Skin of body (tissue), 1 donor: ENCODE measurements at regions not wholly inside any gene's neighbourhood (a gene's known extent, or its start where the extent isn't known, plus 50 kb on each side); places are given as distances from the start of the nearest gene placed in this dataset.

Source experiments
- DNase-seq: peaks from one replicate; lab custom pipeline; 2025; lab: John Stamatoyannopoulos, UW

DNA sequence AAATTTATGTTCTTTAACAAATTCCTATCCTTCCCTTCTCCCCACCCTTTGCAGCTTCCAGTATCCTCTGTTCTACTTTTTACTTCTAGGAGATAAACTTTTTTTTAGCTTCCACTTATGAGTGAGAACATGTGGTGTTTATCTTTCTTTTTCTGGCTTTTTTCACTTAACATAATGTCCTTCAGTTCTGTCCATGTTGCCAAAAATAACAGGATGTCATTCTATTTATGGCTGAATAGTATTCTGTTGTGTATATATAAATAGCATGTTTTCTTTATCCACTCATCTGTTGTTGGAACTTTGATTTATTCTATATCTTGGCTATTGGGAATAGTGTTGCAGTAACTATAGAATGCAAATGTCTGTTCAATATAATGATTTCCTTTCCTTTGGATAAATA lies 1191.2 kb downstream of the CNTNAP5 start:
- DNase-seq = no peak

DNA sequence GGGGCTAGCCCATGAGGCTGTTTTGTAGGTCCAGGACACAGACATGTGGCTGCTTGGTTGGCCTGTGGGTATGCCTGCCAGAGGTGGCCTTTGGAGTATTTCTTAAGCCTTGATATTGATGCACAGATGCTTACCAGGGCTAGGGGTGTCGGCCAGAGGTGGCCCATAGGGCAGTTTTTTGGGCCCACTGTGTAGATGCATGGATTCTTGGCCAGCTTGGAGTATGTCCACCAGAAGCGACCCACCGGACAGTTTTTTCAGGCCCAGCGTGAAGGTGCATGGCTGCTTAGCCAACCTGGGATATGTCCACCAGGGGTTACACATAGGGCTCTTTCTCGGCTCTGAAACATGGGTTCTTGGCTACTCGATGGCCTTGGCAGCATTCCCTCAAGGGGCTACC lies 1199.1 kb downstream of the CNTNAP5 start:
- DNase-seq = no peak

DNA sequence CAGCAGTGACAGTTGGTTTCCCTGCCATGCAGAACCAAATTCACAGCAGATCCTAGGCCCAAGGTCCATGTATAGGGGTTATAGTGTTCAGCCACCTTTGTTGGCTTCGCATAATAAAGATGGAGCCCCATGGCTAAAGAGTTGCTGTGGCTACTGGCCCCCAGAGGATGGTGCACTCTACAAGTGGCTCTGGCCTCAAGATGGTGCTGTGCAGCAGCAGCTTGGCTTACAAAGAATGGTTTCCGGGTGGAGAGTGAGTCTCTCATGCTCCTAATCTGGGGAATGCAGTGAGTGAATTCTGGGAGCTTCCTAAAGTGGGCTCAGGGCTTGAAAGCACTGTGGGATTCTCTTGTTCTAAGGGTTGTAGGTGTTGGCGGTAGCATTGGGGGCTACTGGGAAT lies 1199.7 kb downstream of the CNTNAP5 start:
- no peak for DNase-seq

DNA sequence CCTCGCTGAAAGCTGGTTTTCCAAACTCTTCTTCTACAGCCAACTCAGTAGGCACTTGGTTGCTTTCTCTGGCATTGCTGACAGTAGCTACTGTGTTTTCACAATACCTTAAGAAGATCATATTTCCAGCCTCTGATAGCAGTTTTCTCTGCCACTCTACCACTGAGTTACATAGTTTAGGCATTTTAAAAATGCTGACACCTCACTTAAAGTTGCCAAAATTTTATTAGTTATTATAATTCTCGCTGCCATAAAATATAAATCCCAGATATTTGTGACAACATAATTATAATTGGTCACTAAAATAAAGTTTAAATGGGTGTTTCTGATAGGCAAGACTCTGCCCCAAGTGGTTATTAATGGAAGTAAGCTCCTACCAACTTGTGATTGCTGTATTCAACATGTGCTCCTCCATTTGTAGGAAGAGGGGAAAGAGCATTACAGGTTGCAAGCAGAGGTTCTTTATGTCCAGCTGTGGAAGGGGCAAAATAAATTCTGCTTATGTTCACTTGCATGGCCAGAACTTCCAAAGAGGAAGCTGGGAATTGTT lies 1202.8 kb downstream of the CNTNAP5 start:
- no peak for DNase-seq

DNA sequence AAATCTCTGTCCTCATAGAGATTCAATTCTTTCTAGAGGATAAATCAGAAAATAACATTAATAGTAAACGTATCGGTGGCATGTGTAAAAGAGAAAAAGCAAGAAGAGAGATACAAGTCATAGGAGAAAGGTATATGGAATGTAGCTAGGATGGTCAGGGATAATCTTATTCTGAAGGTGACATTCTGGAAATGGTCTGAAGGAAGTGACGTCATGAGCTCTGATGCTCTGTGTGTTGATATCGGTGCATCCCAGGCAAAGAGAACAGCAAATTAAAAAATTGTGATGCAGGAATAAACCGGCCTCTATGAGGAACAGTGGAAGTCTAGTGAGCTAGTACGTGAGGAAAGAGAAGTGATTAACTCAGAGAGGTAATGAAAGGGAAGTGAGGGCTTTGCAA lies 1215.8 kb downstream of the CNTNAP5 start:
- no peak for DNase-seq

DNA sequence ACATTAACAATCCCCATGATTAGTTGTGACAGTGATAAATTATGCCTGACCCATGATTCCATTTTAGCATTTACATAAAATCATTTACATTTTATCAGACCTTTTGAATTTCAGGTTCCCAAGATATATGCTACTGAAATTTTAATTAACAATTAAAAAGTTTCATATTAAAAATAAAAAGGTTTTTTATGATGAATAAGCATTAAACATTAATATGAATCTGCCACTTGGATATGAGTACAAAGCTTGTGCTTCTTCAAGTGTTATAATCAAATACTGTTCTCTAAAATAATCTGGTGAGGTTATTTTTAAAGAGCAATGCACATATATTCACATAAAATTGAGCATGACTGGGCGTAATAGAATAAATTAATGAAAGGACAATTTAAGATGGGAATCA lies 1218.0 kb downstream of the CNTNAP5 start:
- DNase-seq = no peak

DNA sequence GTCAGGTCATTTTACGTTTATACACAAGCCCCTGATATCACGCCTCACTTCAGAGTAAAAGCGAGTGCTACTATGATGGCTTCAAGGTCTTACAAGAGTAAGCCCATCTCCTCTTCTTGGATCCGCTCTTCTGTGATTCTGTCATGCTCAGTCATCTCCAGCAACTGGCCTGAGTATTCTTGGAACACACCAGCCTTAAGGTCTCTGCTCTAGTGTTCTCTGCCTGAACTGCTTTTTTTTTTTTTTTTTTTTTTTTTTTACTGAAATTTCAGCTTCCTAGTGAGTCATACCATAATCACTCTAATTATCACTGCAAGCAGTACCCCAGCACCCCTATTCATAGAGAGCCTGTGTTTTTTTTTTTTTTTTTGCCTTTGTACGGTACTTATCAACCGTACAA lies 1228.9 kb downstream of the CNTNAP5 start:
- DNase-seq = no peak

DNA sequence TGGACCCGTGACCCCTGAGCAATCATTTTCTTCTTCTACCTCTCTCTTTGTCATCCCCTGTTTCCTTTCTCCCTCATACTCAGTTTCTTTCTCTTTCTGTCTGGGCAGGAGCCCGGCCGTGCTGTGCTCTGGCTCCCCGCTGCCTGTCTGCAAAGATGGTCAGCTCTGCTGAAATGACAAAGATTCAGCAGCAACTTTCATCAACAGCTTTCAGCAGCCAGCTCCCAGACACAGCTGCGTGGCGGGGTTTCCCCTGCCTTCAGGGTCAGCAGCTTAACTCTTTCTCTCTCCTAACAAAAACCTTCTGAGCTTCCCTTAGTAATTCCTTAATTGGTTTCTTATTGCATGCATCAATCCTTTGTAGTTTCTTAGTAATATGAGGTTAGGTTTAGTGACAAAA lies 1234.4 kb downstream of the CNTNAP5 start:
- no peak for DNase-seq

DNA sequence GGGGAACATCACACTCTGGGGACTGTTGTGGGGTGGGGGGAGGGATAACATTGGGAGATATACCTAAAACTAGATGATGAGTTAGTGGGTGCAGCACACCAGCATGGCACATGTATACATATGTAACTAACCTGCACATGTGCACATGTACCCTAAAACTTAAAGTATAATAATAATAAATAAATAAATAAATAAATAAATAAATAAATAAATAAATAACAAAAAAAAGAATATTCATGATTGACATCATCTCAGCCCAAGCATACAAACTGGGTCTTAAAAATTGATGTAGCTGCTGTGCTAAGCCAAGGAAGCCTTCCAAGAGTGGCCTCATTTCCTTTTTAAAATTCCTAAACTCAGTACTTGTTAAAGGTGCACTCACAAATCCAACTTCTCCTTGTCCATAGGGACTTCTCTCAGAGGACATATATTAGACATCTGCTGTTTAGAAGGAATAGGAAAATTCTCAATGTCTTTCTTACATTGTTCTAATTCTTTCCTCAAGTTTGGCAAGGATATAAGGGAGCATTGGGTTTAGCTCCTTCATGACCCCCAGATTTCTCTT lies 1235.4 kb downstream of the CNTNAP5 start:
- DNase-seq = peak; percentile 25

DNA sequence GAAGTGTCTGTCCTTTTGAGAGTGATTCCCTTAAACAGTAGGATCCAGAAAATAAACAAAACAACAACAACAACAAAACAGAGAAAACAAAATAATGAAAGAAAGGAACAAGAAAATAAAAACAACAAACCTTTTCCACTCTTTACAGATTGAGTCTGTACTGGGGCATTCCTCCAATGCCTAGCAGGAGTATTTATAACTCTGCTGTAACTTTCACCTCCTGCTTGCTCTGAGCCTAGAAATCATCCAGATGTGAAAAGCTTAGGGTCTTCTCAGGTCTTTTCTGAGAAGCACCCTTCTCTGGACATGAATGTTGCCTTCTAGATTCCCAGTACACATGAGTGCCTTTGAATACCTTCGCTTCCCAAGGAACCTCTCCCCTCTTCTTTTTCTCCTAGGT lies 1239.4 kb downstream of the CNTNAP5 start:
- no peak for DNase-seq

DNA sequence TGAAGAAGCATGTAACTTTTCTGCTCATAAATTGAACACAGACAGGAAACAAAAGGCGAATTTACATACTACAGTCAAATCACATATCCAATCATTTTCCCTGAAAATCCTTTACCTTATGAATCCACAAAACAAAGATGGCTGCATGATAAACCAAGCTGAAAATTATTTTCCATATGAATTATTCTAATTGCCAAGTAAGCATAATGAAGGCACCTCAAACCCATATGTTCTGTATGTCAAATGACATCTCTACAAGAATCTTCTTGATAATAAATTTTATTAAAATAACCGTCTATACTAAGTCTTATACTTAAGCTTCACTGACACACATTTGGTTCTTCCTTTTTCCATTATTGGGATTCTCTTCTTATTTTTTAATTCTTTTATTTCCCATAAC lies 1242.6 kb downstream of the CNTNAP5 start:
- no peak for DNase-seq

DNA sequence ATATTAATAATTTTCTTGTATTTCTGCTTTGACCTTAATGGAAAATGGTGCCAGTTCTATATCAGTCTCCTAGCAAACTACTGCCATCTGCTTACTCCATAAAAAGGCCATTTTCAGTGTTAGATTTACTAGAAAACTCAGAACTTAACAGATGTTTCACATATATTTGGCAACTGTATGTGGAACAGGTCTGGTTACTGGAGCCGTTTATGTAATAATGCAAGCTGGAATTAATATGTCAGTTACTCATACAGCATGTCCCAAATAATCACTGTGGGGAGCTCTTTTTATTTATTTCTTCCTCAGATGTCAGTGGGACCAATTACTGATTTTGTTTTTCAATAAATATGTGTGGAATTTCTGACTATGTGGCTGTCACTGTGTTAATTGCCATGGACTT lies 1247.6 kb downstream of the CNTNAP5 start:
- peak; percentile 81 for DNase-seq

DNA sequence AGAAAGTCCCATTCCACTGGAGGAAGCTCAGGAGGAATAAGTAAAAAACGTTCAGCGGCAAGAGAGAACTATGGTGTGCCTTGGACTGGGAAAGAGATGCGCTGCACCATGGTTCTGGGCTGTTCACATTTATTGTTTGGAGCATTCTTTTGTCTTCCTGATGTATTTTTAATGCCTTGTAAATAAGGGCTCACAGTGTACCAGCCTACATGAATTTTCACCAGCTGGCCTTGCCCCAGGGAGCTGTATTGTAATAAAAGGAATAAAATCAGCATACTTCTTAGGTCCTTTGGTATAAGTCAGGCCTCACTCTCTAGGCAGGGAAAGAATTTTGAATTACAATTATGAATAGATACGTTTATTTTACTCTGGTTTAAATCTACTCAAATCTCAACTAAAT lies 1249.6 kb downstream of the CNTNAP5 start:
- no peak for DNase-seq

DNA sequence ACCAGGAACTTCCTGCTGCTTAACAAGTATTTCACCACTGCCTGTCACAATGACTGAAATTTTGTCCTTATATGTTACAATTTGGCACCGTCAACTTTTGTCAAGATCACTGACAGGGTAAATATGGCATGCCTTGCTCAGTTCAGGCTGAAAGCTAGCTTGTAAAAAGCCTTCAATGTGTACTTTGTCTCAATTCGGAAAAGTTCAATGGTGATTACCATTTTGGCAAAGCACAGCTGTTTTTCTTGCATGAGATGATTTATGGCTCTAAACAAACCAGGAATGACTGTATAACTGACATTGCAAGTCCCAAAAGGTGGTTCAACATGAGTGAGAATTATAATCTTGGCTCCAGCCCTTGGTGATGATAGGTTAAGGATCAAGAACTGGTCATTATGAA lies 1255.2 kb downstream of the CNTNAP5 start:
- no peak for DNase-seq

DNA sequence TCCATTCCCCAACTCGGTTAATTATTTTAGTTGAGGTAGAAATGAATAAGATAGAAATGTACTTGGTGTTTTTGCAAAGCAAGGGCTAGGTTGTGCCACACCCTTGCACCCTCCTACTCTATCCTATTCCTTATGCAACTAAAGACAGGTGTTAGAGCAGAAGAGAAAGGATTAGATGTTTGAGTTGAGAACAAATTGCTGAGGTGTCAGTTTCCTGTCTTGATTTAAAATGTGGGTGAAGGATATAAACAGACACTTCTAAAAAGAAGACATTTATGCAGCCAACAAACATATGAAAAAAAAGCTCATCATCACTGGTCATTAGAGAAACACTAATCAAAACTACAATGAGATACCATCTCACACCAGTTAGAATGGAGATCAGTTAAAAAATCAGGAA lies 1256.2 kb downstream of the CNTNAP5 start:
- DNase-seq = no peak

DNA sequence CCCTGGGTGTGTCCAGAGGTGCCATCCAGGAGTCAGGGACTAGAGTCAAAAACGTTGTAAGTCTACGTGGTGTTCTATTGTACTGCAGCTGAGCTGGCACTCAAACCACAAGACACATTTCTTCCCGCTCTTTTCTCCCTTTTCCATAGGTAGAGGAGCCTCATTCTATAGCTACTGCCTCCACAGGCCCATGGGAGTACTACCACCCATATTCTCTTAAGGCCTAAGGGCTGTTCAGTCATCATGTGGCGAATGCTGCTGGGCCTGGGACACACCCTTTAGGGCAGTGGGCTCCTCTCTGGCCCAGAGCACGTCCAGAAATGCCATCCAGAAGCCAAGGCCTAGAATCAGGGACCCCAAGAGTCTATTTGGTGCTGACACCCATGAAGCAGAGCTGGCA lies 1271.7 kb downstream of the CNTNAP5 start:
- DNase-seq = no peak

DNA sequence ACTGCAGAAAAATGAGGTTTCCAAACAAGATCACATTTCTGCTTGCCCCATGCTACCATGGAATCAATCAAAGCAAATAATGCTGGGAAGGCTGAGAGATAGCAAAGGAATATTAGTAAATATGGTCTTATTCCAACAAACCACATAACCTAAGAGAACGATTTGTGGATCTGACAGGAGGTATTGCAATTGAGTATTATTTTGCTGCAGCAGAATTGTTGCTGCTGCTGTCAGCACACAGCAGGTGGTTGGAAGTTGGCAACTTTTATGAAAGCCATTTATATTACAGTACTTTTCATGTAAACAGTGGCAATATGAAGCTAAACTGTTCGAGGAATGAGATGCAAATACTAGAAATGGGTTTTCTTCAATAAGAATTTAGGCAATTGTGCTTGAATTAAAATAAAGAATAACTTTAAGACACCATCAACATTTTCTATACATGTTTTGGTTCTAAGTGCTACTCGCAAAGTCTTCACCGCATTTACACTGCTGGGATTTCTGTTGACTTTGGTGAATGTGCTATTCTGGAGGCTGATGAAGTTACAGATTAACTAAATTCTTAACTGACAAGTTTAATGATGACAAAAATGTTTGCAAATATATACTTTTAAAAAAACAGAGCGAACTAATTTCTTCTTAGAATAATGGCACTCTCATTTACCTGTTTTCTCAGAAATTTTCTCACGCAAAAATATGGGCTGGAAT lies 1285.7 kb downstream of the CNTNAP5 start:
- DNase-seq = no peak

DNA sequence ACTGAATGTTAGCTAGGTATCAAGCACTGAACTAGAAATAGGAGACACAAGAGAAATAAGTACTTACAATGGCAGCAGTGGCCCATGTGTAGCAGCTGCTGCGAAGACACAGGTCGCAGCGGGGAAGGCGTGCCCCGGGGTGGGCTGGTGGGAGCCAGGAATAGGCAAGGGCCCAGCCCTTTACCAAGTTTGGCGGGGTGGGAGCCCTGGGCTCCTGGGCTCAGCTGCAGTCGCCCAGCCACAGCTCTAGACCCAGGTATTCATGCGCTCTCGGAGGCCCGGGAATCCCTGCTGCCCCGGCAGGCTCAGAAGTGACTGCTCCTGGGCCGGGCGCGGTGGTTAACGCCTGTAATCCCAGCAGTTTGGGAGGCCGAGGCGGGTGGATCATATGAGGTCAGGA lies 1287.3 kb downstream of the CNTNAP5 start:
- DNase-seq = no peak

DNA sequence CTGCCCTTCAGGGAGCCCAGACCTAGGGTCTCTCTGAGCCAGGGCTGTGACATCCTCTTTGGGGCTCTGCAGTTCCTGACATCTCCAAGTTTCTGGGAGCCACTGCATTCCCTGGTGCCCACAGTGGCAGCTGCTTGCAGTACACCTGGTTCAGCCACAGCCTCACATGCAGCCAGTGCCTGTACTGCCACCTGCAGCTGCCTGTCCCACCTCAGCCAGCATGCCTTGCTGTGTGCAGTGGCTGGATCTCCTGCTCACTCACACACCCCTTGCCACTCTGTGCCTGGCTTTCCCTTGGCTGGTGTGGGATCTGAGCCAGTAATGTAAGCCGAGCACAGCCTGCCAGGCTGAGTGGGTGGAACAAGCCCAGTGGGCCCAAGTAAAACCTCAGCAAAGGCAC lies 1288.7 kb downstream of the CNTNAP5 start:
- no peak for DNase-seq

DNA sequence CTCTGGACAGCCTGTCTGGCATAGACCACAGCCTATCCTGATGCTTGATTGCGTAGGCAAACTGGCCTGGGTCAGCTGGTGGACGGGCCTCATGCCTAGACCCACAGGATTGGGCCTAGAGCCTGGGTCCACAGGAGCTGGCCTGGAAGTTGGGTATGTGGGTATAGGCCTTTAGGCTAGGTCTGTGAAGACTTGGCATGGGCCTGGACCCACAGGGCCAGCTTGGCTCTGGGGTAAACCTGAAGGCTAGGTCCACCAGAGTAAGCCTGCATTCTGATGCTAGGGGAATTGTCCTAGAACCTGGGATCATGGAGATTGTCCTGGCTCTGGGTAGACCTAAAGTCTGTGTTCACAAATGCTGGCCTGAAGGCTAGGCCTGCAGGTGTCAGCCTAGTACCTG lies 1293.7 kb downstream of the CNTNAP5 start:
- no peak for DNase-seq

DNA sequence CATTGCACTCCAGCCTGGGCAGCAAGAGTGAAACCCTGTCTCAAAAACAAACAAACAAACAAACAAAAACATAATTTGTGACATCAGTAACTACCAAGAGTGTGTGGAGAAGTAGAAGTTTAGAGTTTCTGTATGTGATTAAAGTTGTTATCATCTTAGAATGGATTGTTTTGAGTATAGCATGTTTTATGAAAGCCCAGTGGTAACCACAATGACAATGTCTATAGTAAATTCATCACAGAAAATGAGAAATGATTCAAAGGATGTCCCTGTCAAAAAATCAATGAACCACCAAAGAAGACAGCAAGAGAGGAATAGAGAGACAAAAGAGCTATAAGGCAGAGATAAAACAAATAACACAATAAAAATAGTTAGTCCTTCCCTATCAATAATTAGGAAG lies 1299.2 kb downstream of the CNTNAP5 start:
- DNase-seq = no peak

DNA sequence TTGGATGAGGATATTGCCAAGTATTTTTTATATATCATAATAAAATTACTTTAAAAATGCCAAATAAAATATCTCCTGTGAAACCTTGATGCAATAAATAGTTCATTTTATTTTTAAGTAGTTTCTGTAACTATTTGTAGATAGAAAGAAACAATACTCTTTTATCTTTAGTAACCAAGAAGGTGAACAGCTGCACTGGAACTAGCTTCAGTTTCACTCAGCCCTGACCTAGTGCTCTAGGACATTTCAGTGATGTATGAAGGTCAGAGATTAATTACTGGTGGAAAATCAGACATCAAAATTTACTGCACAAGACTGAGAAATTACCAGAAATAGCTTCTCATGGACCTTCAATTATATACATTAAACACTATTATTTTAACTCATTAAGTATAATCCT lies 1305.0 kb downstream of the CNTNAP5 start:
- no peak for DNase-seq

DNA sequence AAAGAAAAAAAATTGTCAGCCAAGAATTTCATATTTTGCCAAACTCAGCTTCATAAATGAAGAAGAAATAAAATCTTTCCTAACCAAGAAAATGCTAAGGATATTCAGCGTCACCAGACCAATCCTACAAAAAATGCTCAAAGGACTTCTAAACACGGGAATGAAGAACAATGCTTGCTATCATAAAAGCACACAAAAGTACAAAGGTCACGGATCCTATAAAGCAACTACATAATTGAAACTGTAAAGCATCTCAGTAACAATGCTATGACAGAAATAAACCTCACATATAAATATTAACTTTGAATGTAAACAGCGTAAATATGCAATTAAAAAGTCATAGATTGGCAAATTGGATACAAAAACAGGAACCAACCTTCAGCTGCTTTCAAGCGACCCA lies 1314.6 kb upstream of the GYPC start:
- no peak for DNase-seq
